Fibroblast of lung (primary cell): ENCODE measurements at regions not wholly inside any gene's neighbourhood (a gene's known extent, or its start where the extent isn't known, plus 50 kb on each side); places are given as distances from the start of the nearest gene placed in this dataset.
A peak's percentile ranks its signal among the peaks of the same experiment; 100 is the strongest.

Experiments used
- DNase-seq, 2 donors: peaks; one replicate each; pipeline versions ENCODE4 v3.0.0 to v3.0.0-alpha.2; 2010; ENCODE audit warnings: low read depth in 2 of 2
- H2AFZ ChIP-seq: 2 replicates; pipeline ENCODE4 v1.5.1; 2012; ENCODE audit warnings: low read length, control low read depth, inconsistent platforms
- H3K27ac ChIP-seq: 2 replicates; pipeline ENCODE4 v1.5.1; 2011; ENCODE audit warnings: low read length, control low read depth; ENCODE audit not compliant: insufficient read depth
- H3K27me3 ChIP-seq: 2 replicates; pipeline ENCODE4 v1.5.1; 2011; ENCODE audit warnings: mild to moderate bottlenecking, low read length; ENCODE audit not compliant: control insufficient read depth, insufficient read depth
- H3K36me3 ChIP-seq: 2 replicates; pipeline ENCODE4 v1.5.1; 2011; ENCODE audit warnings: low read length; ENCODE audit not compliant: control insufficient read depth, insufficient read depth
- H3K4me1 ChIP-seq: 2 replicates; pipeline ENCODE4 v1.5.1; 2011; ENCODE audit warnings: low read length; ENCODE audit not compliant: control insufficient read depth, insufficient read depth; ENCODE audit errors: extremely low read depth
- H3K4me2 ChIP-seq: 2 replicates; pipeline ENCODE4 v1.5.1; 2011; ENCODE audit warnings: low read length, control low read depth; ENCODE audit not compliant: insufficient read depth; ENCODE audit errors: extremely low read depth
- H3K4me3 ChIP-seq, 4 experiments: fragments of 200-600 bp in 1 of 4; sonication (generic) in 1 of 4; replicated peaks in 1 of 4; 2 replicates each; pipeline ENCODE4 v1.5.1; 2011 to 2016; ENCODE audit warnings: low read length in 4 of 4, low read depth in 3 of 4, mild to moderate bottlenecking in 3 of 4, control low read depth in 2 of 4, inconsistent platforms in 1 of 4, mixed read lengths in 1 of 4; ENCODE audit not compliant: insufficient read depth in 1 of 4; ENCODE audit errors: control extremely low read depth in 1 of 4
- H3K79me2 ChIP-seq: 2 replicates; pipeline ENCODE4 v1.5.1; 2012; ENCODE audit warnings: mild to moderate bottlenecking, low read length, inconsistent platforms; ENCODE audit not compliant: control insufficient read depth, insufficient read depth
- H3K9ac ChIP-seq: 2 replicates; pipeline ENCODE4 v1.5.1; 2011; ENCODE audit warnings: mild to moderate bottlenecking, low read length, control low read depth; ENCODE audit not compliant: insufficient read depth
- H3K9me3 ChIP-seq: 2 replicates; pipeline ENCODE4 v1.5.1; 2012; ENCODE audit warnings: low read depth, low read length; ENCODE audit not compliant: control insufficient read depth, insufficient read depth
- H4K20me1 ChIP-seq: 2 replicates; pipeline ENCODE4 v1.5.1; 2011; ENCODE audit warnings: low read length; ENCODE audit not compliant: control insufficient read depth, insufficient read depth; ENCODE audit errors: extremely low read depth
- EZH2 ChIP-seq: IDR thresholded peaks from 2 replicates; pipeline ENCODE4 v1.5.1; 2012; ENCODE audit warnings: low read length, control low read depth, mild to moderate bottlenecking; ENCODE audit errors: missing control alignments
- TF ChIP-seq, protein P1 (sequence below), 2 donors: IDR thresholded peaks in 1 of 2; conservative IDR thresholded peaks in 1 of 2; 1 replicate in 1 of 2; 2 replicates in 1 of 2; pipeline ENCODE4 v1.5.1; 2011 to 2012; ENCODE audit warnings: low read length in 2 of 2, control low read depth in 1 of 2, inconsistent platforms in 1 of 2, low read depth in 1 of 2, mild to moderate bottlenecking in 1 of 2

DNA sequence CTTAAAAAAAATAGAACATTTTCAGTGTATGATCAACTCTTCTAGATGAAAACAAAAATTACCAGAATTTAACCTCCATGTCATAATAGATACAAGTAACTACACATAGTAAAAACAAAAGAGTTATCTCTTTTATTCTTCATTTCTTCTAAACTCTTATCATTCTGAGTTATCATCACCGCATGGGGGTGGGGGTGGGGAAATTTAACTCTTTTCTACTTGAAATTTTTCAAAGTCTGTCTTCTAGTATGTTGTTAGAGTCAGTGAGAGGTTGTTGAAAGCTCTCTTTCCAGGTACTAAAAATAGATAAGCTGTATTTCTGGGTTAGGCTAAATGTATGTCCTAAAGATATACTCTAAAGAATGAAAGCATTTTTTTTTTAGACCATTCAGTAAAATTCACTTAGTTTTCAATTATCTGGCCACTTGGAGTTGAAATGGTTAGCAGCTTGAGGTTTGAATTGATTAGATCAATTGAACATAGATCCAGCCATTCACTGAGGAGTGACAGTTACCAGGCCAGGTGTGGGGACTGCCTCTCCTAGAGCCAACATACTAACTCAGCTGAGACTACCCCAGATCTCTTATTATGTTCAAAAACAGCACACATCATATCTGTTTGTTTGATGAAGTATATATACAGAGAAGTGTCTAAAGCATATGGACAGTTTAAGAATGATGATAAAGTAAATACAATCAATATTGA, 220.7 kb downstream of the IKZF2 start:
- Histone ChIP-seq H3K9ac (no peak overlapping the region), H3K36me3 (no peaks in the 10 kb centered on the region), H3K79me2 (no peaks in the 10 kb centered on the region), H3K27me3 (no peaks in the 10 kb centered on the region), H3K4me1 (no peaks in the 10 kb centered on the region), H3K27ac (no peak overlapping the region), H4K20me1 (no peaks in the 10 kb centered on the region), H2AFZ (no peak overlapping the region), H3K4me2 (no peak overlapping the region), H3K9me3 (no peaks in the 10 kb centered on the region), H3K4me3 (no peak overlapping the region)
- TF ChIP-seq, protein P1, sequence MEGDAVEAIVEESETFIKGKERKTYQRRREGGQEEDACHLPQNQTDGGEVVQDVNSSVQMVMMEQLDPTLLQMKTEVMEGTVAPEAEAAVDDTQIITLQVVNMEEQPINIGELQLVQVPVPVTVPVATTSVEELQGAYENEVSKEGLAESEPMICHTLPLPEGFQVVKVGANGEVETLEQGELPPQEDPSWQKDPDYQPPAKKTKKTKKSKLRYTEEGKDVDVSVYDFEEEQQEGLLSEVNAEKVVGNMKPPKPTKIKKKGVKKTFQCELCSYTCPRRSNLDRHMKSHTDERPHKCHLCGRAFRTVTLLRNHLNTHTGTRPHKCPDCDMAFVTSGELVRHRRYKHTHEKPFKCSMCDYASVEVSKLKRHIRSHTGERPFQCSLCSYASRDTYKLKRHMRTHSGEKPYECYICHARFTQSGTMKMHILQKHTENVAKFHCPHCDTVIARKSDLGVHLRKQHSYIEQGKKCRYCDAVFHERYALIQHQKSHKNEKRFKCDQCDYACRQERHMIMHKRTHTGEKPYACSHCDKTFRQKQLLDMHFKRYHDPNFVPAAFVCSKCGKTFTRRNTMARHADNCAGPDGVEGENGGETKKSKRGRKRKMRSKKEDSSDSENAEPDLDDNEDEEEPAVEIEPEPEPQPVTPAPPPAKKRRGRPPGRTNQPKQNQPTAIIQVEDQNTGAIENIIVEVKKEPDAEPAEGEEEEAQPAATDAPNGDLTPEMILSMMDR (conservative IDR thresholded peaks at IDR 0.05 in 1 of 2, IDR thresholded peaks at IDR 0.05 in 1 of 2; ENCODE audit: low read depth in 1 of 2, low read length in 2 of 2) = no peak
- TF ChIP-seq EZH2 = no peak
- no peak for DNase-seq

DNA sequence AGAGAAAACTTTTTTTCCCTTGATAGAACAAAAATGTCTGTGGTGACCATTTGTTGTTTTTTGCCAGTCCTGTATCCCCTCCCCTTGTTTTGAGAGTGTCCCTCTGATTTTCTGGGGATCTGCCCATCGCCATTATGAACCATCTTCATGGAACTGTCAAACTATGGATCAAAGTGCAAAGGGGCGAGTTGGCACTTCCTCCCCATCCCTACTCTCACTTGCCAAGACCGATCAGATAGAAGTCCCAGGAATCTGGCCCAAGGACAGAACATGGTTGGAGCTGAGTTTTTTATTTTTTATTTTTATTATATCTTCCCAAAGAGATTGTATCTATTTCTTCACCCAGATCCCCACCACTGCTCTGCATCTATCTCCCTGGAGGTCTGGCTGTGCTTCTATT, 221.4 kb downstream of the IKZF2 start:
- H2AFZ ChIP-seq = no peak overlapping the region
- TF ChIP-seq EZH2 = no peak
- TF ChIP-seq, protein P1 (conservative IDR thresholded peaks at IDR 0.05 in 1 of 2, IDR thresholded peaks at IDR 0.05 in 1 of 2; ENCODE audit: low read depth in 1 of 2, low read length in 2 of 2) = no peak
- DNase-seq = no peak
- no peaks in the 10 kb centered on the region for H3K9me3 ChIP-seq
- H3K9ac ChIP-seq = no peak overlapping the region
- no peaks in the 10 kb centered on the region for H4K20me1 ChIP-seq
- no peak overlapping the region for H3K4me3 ChIP-seq
- H3K36me3 ChIP-seq = no peaks in the 10 kb centered on the region
- H3K27me3 ChIP-seq = no peaks in the 10 kb centered on the region
- H3K4me1 ChIP-seq = no peaks in the 10 kb centered on the region
- no peak overlapping the region for H3K27ac ChIP-seq
- H3K4me2 ChIP-seq = no peak overlapping the region
- no peaks in the 10 kb centered on the region for H3K79me2 ChIP-seq

DNA sequence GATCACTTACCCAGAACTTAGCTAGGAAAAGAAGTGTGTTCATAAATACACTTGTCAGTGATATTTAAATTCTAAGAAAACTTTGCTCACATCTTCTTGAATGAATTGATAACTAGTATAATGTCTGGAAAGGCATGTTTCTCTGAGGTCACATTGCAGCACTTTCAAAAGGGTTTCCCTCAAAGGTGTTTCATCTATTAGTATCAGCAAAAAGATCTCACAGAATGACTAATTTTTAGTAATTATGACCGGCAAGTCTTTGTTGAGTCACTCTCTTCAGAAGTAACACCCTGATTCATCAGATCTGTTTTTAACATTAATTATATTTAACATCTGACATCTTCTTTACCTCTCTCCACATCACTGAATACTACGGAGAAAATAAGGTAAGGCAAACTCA, 222.3 kb downstream of the IKZF2 start:
- no peaks in the 10 kb centered on the region for H3K27me3 ChIP-seq
- no peaks in the 10 kb centered on the region for H3K4me1 ChIP-seq
- H3K9ac ChIP-seq = no peak overlapping the region
- no peak overlapping the region for H3K4me2 ChIP-seq
- no peaks in the 10 kb centered on the region for H3K79me2 ChIP-seq
- DNase-seq = peak in 1 of 2 donors; percentile 25
- no peak overlapping the region for H3K27ac ChIP-seq
- no peaks in the 10 kb centered on the region for H3K36me3 ChIP-seq
- H3K4me3 ChIP-seq = no peak overlapping the region
- TF ChIP-seq, protein P1 (conservative IDR thresholded peaks at IDR 0.05 in 1 of 2, IDR thresholded peaks at IDR 0.05 in 1 of 2; ENCODE audit: low read depth in 1 of 2, low read length in 2 of 2) = no peak
- TF ChIP-seq EZH2 = no peak
- H3K9me3 ChIP-seq = no peaks in the 10 kb centered on the region
- no peak overlapping the region for H2AFZ ChIP-seq
- H4K20me1 ChIP-seq = no peaks in the 10 kb centered on the region
